ENCODE measurements at regions not wholly inside any gene's neighbourhood (a gene's known extent, or its start where the extent isn't known, plus 50 kb on each side); places are given as distances from the start of the nearest gene placed in this dataset.

GRCh38 chr11:35868491-35868890 is 75.4 kb upstream of the LDLRAD3 start:
- no peak for DNase-seq (ENCODE audit: low read depth in 2 of 2)

- DNase-seq (ENCODE audit: low read depth in 2 of 2), result no peak
Observed at GRCh38 chr11:35873721-35874120, 70.1 kb upstream of the LDLRAD3 start.

GRCh38 chr11:35874751-35875450 is 69.0 kb upstream of the LDLRAD3 start:
- no peak for DNase-seq (ENCODE audit: low read depth in 2 of 2)

DNA sequence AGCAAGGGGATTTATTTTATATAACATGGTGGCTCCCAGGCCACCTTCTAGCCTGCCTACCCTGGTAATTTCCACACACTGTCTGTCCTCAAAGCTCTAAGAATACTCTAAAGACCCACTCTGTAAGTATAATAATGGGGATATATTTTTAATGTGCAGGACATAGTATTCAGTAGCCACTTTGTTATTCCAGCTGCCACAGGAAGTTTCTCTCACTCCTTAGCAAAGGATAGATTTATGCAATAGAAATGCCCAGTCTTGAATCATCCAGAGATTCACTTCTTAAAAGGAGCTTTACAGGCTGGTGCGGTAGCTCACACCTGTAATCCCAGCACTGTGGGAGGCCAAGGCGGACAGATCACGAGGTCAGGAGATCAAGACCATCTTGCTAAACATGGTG is 68.4 kb upstream of the LDLRAD3 start:
- no peak for DNase-seq (ENCODE audit: low read depth in 2 of 2)

GRCh38 chr11:35876786-35877185 is 67.1 kb upstream of the LDLRAD3 start:
- DNase-seq (ENCODE audit: low read depth in 2 of 2), result no peak

DNA sequence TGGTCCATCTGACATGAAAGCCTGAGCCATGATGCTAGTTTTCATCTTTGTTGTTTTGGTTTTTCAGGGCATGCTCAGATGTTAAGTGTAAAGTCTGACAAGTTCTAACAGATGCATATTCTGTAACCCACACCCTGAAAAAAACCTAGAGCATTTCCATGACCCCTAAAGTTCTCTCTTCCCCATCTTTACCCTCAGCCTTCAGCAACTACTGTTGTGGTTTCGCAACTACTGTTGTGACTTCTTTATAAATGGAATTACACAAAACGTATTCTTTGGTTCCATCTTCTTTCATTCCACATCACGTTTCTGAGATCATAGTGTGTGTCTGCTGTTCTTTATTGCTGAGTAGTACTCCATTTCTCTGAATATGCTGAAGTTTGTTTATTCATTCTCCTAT is 65.1 kb upstream of the LDLRAD3 start:
- DNase-seq (ENCODE audit: low read depth in 2 of 2), result no peak

DNA sequence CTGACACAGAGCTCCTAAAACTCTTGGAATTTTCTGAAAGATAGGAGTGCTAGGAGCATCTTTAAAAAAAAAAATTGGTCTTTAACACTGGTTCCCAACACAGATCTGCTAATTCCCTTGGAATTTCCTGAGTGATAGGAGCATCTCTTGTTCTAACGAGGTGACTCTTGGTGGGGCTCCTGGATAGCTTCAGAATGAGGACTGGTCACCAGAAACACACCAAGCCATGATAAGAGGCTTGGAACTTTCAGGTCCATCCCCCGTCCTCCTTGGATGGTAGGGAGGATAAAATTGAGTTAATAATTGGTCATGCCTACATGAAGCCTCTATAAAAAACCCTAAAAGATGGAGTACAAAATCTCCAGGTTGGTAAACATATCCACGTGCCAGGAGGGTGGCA is 64.5 kb upstream of the LDLRAD3 start:
- DNase-seq (ENCODE audit: low read depth in 2 of 2), result no peak

DNA sequence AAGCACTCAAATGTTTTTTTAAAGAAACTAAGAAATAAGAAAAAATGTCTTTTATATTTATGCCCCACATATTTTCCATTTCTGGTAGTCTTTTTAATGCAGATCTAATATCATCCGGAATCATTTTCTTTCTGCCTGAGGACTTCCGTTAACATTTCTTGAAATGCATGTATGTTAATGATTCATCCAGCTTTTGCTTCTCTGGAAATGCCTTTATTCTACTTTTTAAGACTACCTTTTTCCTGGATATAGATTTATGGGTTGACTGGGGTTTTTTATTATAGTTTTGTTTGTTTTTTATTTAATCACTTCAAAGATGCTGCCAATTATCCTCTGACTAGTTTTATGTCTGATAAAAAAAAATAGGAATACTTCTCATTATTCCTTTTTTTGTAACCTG is 57.1 kb upstream of the LDLRAD3 start:
- DNase-seq (ENCODE audit: low read depth in 2 of 2), result no peak

GRCh38 chr11:35887737-35888136 is 56.1 kb upstream of the LDLRAD3 start:
- DNase-seq (ENCODE audit: low read depth in 2 of 2), result no peak

DNA sequence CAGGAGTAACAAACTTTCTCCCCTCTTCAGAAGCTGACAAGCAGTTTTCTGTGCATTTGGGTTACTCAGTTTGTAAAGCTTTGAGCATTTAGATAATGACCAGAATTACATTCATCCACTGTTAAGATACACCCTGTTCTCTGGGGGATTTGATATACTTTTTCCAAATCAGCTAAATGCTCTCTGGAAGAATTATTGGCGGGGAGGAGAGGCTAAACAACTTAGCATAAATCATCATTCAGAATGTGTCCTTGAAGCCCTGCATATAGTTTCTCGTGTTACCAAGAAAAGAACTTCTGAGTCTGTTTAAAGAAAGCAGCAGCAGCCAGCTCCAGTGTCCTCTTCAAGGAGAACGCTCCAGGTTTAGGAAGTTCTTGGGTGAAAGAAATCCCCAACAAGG is 54.9 kb upstream of the LDLRAD3 start:
- DNase-seq (ENCODE audit: low read depth in 2 of 2), result no peak

DNA sequence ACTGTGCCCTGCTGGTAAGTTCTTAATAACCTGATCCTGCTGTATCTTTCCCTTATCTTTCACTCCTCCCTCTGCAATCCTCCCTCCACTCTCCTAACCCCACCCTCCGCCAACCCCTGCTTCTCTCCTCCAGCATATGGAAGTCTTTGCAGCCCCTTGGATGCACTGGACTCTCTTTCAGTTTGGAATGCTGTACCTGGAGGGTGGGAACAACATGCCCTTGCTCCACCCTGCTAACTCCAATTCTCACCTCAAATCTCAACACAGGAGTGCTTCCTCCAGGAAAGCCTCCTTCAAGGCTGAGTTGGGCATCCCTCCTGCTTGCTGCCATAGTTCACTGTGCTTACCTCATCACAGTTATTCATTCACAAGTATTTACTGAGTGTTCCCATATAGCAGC is 52.8 kb upstream of the LDLRAD3 start:
- DNase-seq (ENCODE audit: low read depth in 2 of 2), result no peak

- DNase-seq (ENCODE audit: low read depth in 2 of 2), result no peak
Observed at GRCh38 chr11:35892166-35892565, 51.7 kb upstream of the LDLRAD3 start.

GRCh38 chr11:35893796-35894475 is 49.9 kb upstream of the LDLRAD3 start:
- DNase-seq (ENCODE audit: low read depth in 2 of 2), result peak; percentile 4 to 14

All from fibroblast of skin of left quadriceps (primary cell).